ENCODE measurements at regions not wholly inside any gene's neighbourhood (a gene's known extent, or its start where the extent isn't known, plus 50 kb on each side); places are given as distances from the start of the nearest gene placed in this dataset.
"Not testable (repeated sequence)": the region's sequence is repeated elsewhere in the genome, so short reads cannot be mapped to it uniquely, and the experiment has no call there.

GRCh38 chr20:56909918-56910714 is 281.0 kb downstream of the TFAP2C start:
- TF ChIP-seq EP300 (IDR thresholded peaks at IDR 0.05) (no peak), POLR2A (IDR thresholded peaks at IDR 0.05; ENCODE audit: low read depth) (no peak), POLR2AphosphoS5 (IDR thresholded peaks at IDR 0.05) (no peak), CTCF (IDR thresholded peaks at IDR 0.05) (no peak)
- no peak for DNase-seq (ENCODE audit: extremely low spot score)
- Histone ChIP-seq H3K4me1 (no peaks in the 10 kb centered on the region), H3K27ac (replicated peaks in 1 of 4) (no peak overlapping the region), H3K36me3 (no peaks in the 10 kb centered on the region), H3K9me3 (no peaks in the 10 kb centered on the region), H3K27me3 (peaks cover 0 to 20% (median 0%) of the 10 kb centered on the region in 4 donors), H3K4me3 (no peak overlapping the region)
- intact Hi-C loops (cut with DNase I) = no loop called here
- 56% methylated on average over 16 of the region's 16 CpGs for WGBS

DNA sequence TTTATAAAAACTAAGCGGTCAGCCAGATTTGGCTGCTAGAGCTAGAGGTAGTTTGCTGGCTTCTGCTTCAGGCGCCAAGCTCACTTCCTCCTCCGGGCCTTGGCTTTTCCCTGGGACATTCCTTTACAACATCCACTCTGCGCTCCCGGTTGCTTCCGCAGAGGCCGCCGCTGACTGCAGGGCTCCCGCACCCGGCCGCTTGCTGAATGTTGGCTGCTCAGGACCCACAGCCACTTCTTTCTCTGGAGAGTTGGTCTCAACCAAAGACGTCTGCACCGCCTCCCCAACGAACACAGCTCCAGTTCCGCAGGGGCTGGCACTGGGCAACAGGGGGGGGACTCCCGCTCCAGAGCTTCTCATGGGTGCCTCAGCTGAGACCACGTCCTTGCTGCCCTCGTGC is 282.8 kb downstream of the TFAP2C start:
- Histone ChIP-seq H3K4me3 (no peak overlapping the region), H3K27me3 (peaks cover 0 to 25% (median 0%) of the 10 kb centered on the region in 4 donors), H3K9me3 (no peaks in the 10 kb centered on the region), H3K4me1 (no peaks in the 10 kb centered on the region), H3K36me3 (no peaks in the 10 kb centered on the region), H3K27ac (replicated peaks in 1 of 4) (no peak overlapping the region)
- DNase-seq (ENCODE audit: extremely low spot score) = no peak
- intact Hi-C loops (cut with DNase I) = no loop called here
- TF ChIP-seq POLR2AphosphoS5 (IDR thresholded peaks at IDR 0.05) (no peak), CTCF (IDR thresholded peaks at IDR 0.05) (no peak), POLR2A (IDR thresholded peaks at IDR 0.05; ENCODE audit: low read depth) (no peak), EP300 (IDR thresholded peaks at IDR 0.05) (no peak)
- 85% methylated on average over 16 of the region's 18 CpGs for WGBS

GRCh38 chr20:56914532-56914931 is 285.4 kb downstream of the TFAP2C start:
- Histone ChIP-seq H3K9me3 (no peaks in the 10 kb centered on the region), H3K4me1 (no peaks in the 10 kb centered on the region)
- 80% methylated on average over 5 of the region's 5 CpGs for WGBS

DNA sequence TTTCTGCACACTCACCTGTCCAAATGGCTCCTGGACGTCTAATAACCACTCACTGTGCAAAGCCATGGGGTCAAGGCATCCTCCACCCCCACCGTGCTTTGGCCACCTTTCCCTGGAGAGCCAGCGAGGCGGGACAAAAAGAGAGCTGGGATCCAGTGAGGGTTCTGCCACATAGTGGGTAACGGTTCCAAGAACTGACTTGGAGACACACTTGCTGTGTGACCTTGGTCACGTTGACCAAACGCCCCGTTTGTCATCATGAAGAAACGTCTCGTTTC is 287.2 kb downstream of the TFAP2C start:
- Histone ChIP-seq H3K27me3 (peaks cover 0 to 42% (median 0%) of the 10 kb centered on the region in 4 donors), H3K9me3 (no peaks in the 10 kb centered on the region), H3K4me3 (no peak overlapping the region), H3K36me3 (no peaks in the 10 kb centered on the region), H3K27ac (replicated peaks in 1 of 4) (no peak overlapping the region), H3K4me1 (no peaks in the 10 kb centered on the region)
- intact Hi-C loops (cut with DNase I) = no loop called here
- no peak for DNase-seq (ENCODE audit: extremely low spot score)
- no peak for TF ChIP-seq CTCF (IDR thresholded peaks at IDR 0.05)
- WGBS = 87% methylated on average over 10 of the region's 10 CpGs

More at GRCh38 chr20:56914532-56914931, 285.4 kb downstream of the TFAP2C start:
- H3K4me3 ChIP-seq = no peak overlapping the region
- peaks cover 0 to 28% (median 0%) of the 10 kb centered on the region in 4 donors for H3K27me3 ChIP-seq
- no peaks in the 10 kb centered on the region for H3K36me3 ChIP-seq
- intact Hi-C loops (cut with DNase I) = no loop called here
- TF ChIP-seq CTCF (IDR thresholded peaks at IDR 0.05) (no peak), POLR2A (IDR thresholded peaks at IDR 0.05; ENCODE audit: low read depth) (no peak), EP300 (IDR thresholded peaks at IDR 0.05) (no peak), POLR2AphosphoS5 (IDR thresholded peaks at IDR 0.05) (no peak)
- no peak for DNase-seq (ENCODE audit: extremely low spot score)
- H3K27ac ChIP-seq (replicated peaks in 1 of 4) = no peak overlapping the region

DNA sequence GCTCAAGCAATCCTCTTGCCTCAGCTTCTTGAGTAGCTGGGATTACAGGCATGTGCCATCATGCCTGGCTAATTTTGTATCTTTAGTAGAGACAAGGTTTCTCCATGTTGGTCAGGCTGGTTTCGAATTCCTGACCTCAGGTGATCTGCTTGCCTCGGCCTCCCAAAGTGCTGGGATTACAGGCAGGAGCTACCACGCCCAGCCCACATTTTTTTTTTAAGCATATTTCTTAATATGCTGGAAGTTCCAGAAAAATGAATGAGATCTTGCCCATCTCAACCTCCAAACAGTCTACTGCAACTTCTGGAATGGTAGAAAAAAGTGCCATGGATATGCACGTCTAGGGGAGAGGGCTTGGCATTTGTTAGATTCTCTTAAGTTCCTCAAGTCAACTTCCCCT is 290.9 kb downstream of the TFAP2C start:
- intact Hi-C loops (cut with DNase I); H3K36me3 ChIP-seq; H3K4me1 ChIP-seq; H3K9me3 ChIP-seq; H3K27ac ChIP-seq (replicated peaks in 1 of 4); H3K4me3 ChIP-seq; DNase-seq (ENCODE audit: extremely low spot score): not testable (repeated sequence)
- 82% methylated on average over 4 of the region's 4 CpGs for WGBS
- peaks cover 0 to 59% (median 13%) of the 10 kb centered on the region in 4 donors for H3K27me3 ChIP-seq

Measured in esophagus muscularis mucosa (tissue), 4 donors.